ENCODE measurements at regions not wholly inside any gene's neighbourhood (a gene's known extent, or its start where the extent isn't known, plus 50 kb on each side); places are given as distances from the start of the nearest gene placed in this dataset.

GRCh38 chr5:54902791-54903473 lies 82.5 kb downstream of the ESM1 start:
- H3K36me3 ChIP-seq = no peaks in the 10 kb centered on the region
- no peak overlapping the region for H3K27ac ChIP-seq
- intact Hi-C loops (cut with DNase I) = no loop called here
- peaks cover 0 to 7% of the 10 kb centered on the region in 2 donors for H3K4me1 ChIP-seq
- H3K27me3 ChIP-seq = no peaks in the 10 kb centered on the region
- TF ChIP-seq CTCF (IDR thresholded peaks at IDR 0.05) = no peak
- no peak overlapping the region for H3K4me3 ChIP-seq
- no peak for DNase-seq (ENCODE audit: low spot score in 2 of 2)
- H3K9me3 ChIP-seq = no peaks in the 10 kb centered on the region

- no peak overlapping the region for H3K27ac ChIP-seq
- intact Hi-C loops (cut with DNase I) = no loop called here
- H3K27me3 ChIP-seq = no peaks in the 10 kb centered on the region
- H3K4me3 ChIP-seq = no peak overlapping the region
- no peak for TF ChIP-seq CTCF (IDR thresholded peaks at IDR 0.05)
- DNase-seq (ENCODE audit: low spot score in 2 of 2) = no peak
- H3K4me1 ChIP-seq = peaks cover 0 to 2% of the 10 kb centered on the region in 2 donors
- no peaks in the 10 kb centered on the region for H3K36me3 ChIP-seq
- H3K9me3 ChIP-seq = no peaks in the 10 kb centered on the region
These were observed 84.2 kb downstream of the ESM1 start for GRCh38 chr5:54900984-54901725.

GRCh38 chr5:54897001-54897400 lies 88.4 kb downstream of the ESM1 start:
- Histone ChIP-seq H3K27me3 (no peaks in the 10 kb centered on the region), H3K36me3 (no peaks in the 10 kb centered on the region), H3K27ac (no peak overlapping the region), H3K9me3 (no peaks in the 10 kb centered on the region), H3K4me1 (no peaks in the 10 kb centered on the region), H3K4me3 (no peak overlapping the region)
- no peak for DNase-seq (ENCODE audit: low spot score in 2 of 2)
- no peak for TF ChIP-seq CTCF (IDR thresholded peaks at IDR 0.05)
- intact Hi-C loops (cut with DNase I) = no loop called here

- Histone ChIP-seq H3K36me3 (no peaks in the 10 kb centered on the region), H3K27me3 (no peaks in the 10 kb centered on the region), H3K9me3 (no peaks in the 10 kb centered on the region), H3K4me1 (no peaks in the 10 kb centered on the region), H3K4me3 (no peak overlapping the region), H3K27ac (no peak overlapping the region)
- intact Hi-C loops (cut with DNase I) = no loop called here
- peak in 2 of 3 experiments; percentile 24 to 35 for TF ChIP-seq CTCF (IDR thresholded peaks at IDR 0.05)
- DNase-seq (ENCODE audit: low spot score in 2 of 2) = no peak
These were observed 89.5 kb downstream of the ESM1 start for GRCh38 chr5:54895816-54896341.

- intact Hi-C loops (cut with DNase I) = no loop called here
- Histone ChIP-seq H3K4me1 (no peaks in the 10 kb centered on the region), H3K9me3 (no peaks in the 10 kb centered on the region), H3K4me3 (no peak overlapping the region), H3K27ac (no peak overlapping the region), H3K36me3 (no peaks in the 10 kb centered on the region), H3K27me3 (no peaks in the 10 kb centered on the region)
- TF ChIP-seq CTCF (IDR thresholded peaks at IDR 0.05) = no peak
- DNase-seq (ENCODE audit: low spot score in 2 of 2) = no peak
These were observed 90.2 kb downstream of the ESM1 start for GRCh38 chr5:54894957-54895815.
